Natural killer cell (primary cell): ENCODE measurements at regions not wholly inside any gene's neighbourhood (a gene's known extent, or its start where the extent isn't known, plus 50 kb on each side); places are given as distances from the start of the nearest gene placed in this dataset.

ENCODE experiments used
- ATAC-seq, 3 donors: fragments of 150-1000 bp in 2 of 3; fragments of 200-7000 bp in 1 of 3; cut with Tn5 transposase; 1 replicate in 1 of 3; 2 replicates in 2 of 3; pipeline ENCODE4 v1.10.0; 2021; ENCODE audit warnings: mild to moderate bottlenecking in 2 of 3, moderate library complexity in 2 of 3
- DNase-seq, 2 donors: peaks; one replicate each; pipeline versions ENCODE4 v3.0.0 to v3.0.0-alpha.2; 2013 to 2021; ENCODE audit warnings: mixed read lengths in 1 of 2
- H3K27ac ChIP-seq: one replicate; pipeline ENCODE4 v1.5.1; 2013; ENCODE audit warnings: mild to moderate bottlenecking, low read length
- H3K27me3 ChIP-seq: one replicate; pipeline ENCODE4 v1.6.1; 2013; ENCODE audit warnings: low read length; ENCODE audit not compliant: control insufficient read depth, insufficient read depth
- H3K36me3 ChIP-seq: one replicate; pipeline ENCODE4 v1.6.1; 2013; ENCODE audit warnings: low read length; ENCODE audit not compliant: control insufficient read depth, insufficient read depth
- H3K4me1 ChIP-seq: one replicate; pipeline ENCODE4 v1.6.1; 2013; ENCODE audit warnings: low read length; ENCODE audit not compliant: control insufficient read depth, insufficient read depth
- H3K4me3 ChIP-seq: one replicate; pipeline ENCODE4 v1.5.1; 2013; ENCODE audit warnings: low read length
- H3K9me3 ChIP-seq: one replicate; pipeline ENCODE4 v1.6.1; 2013; ENCODE audit warnings: low read length; ENCODE audit not compliant: control insufficient read depth, insufficient read depth
- H3K27ac Mint-ChIP-seq, 2 donors: one replicate each; pipeline ENCODE4 v1.8.0; 2022; ENCODE audit warnings: mild to moderate bottlenecking in 2 of 2, mixed read lengths in 2 of 2, moderate library complexity in 1 of 2
- H3K27me3 Mint-ChIP-seq, 2 donors: one replicate each; pipeline ENCODE4 v1.8.0; 2022; ENCODE audit warnings: low read depth in 2 of 2, mixed read lengths in 2 of 2
- H3K36me3 Mint-ChIP-seq: one replicate; pipeline ENCODE4 v1.8.0; 2022; ENCODE audit warnings: mixed read lengths
- H3K4me1 Mint-ChIP-seq, 2 donors: one replicate each; pipeline ENCODE4 v1.8.0; 2022; ENCODE audit warnings: mixed read lengths in 2 of 2
- H3K4me3 Mint-ChIP-seq: one replicate; pipeline ENCODE4 v1.8.0; 2022; ENCODE audit warnings: mild to moderate bottlenecking, moderate library complexity, mixed read lengths
- H3K9me3 Mint-ChIP-seq, 2 donors: one replicate each; pipeline ENCODE4 v1.8.0; 2022; ENCODE audit warnings: mixed read lengths in 2 of 2
- CTCF ChIP-seq: fragments of 200-600 bp; IDR thresholded peaks from one replicate; pipeline ENCODE4 v1.8.0; 2022; ENCODE audit warnings: antibody characterized with exemption
- WGBS: methylation state at CpG from one replicate; pipeline ENCODE4 v1.1.7; 2013; ENCODE audit warnings: missing lambda C conversion rate; ENCODE audit not compliant: insufficient coverage; 5-methylcytosine and 5-hydroxymethylcytosine counted together
- intact Hi-C: fragments of 100-400 bp; cut with micrococcal nuclease; formaldehyde crosslinking; loops from one replicate; pipeline ENCODE4 v1.14.2; 2022

GRCh38 chr4:67273666-67274065, 271.6 kb downstream of the CENPC start:
- Mint-ChIP-seq H3K4me3 (no peak overlapping the region), H3K36me3 (no peaks in the 10 kb centered on the region), H3K9me3 (peaks cover 6 to 12% of the 10 kb centered on the region in 2 donors), H3K27ac (no peak overlapping the region), H3K4me1 (no peaks in the 10 kb centered on the region), H3K27me3 (no peaks in the 10 kb centered on the region)
- Histone ChIP-seq H3K36me3 (no peaks in the 10 kb centered on the region), H3K27me3 (no peaks in the 10 kb centered on the region), H3K4me3 (no peak overlapping the region), H3K27ac (no peak overlapping the region), H3K4me1 (no peaks in the 10 kb centered on the region), H3K9me3 (no peaks in the 10 kb centered on the region)
- DNase-seq (no peak), ATAC-seq (no peak)
- intact Hi-C loops, result no loop called here
- no peak for TF ChIP-seq CTCF
- 90% methylated on average over 2 of the region's 2 CpGs for WGBS

- WGBS, result 57% methylated on average over 1 of the region's 1 CpG
- H3K27ac ChIP-seq, result no peak overlapping the region
- intact Hi-C loops, result no loop called here
- H3K4me1 ChIP-seq, result no peaks in the 10 kb centered on the region
- TF ChIP-seq CTCF, result no peak
- no peaks in the 10 kb centered on the region for H3K9me3 ChIP-seq
- no peaks in the 10 kb centered on the region for H3K36me3 ChIP-seq
- H3K36me3 Mint-ChIP-seq, result no peaks in the 10 kb centered on the region
- no peaks in the 10 kb centered on the region for H3K27me3 ChIP-seq
- H3K9me3 Mint-ChIP-seq, result peaks cover 2 to 4% of the 10 kb centered on the region in 2 donors
- no peaks in the 10 kb centered on the region for H3K4me1 Mint-ChIP-seq
- H3K4me3 Mint-ChIP-seq, result no peak overlapping the region
- ATAC-seq (no peak), DNase-seq (no peak)
- no peaks in the 10 kb centered on the region for H3K27me3 Mint-ChIP-seq
- no peak overlapping the region for H3K4me3 ChIP-seq
- no peak overlapping the region for H3K27ac Mint-ChIP-seq
Measured at GRCh38 chr4:67261971-67262370, 283.3 kb downstream of the CENPC start.

GRCh38 chr4:67256388-67257043, 288.8 kb downstream of the CENPC start:
- Histone ChIP-seq H3K27ac (no peak overlapping the region), H3K4me3 (no peak overlapping the region), H3K4me1 (no peaks in the 10 kb centered on the region), H3K27me3 (no peaks in the 10 kb centered on the region), H3K36me3 (no peaks in the 10 kb centered on the region), H3K9me3 (no peaks in the 10 kb centered on the region)
- peaks cover 4% of the 10 kb centered on the region in 2 donors for H3K9me3 Mint-ChIP-seq
- no peaks in the 10 kb centered on the region for H3K27me3 Mint-ChIP-seq
- DNase-seq, result no peak
- H3K36me3 Mint-ChIP-seq, result no peaks in the 10 kb centered on the region
- H3K4me1 Mint-ChIP-seq, result no peaks in the 10 kb centered on the region
- intact Hi-C loops, result no loop called here
- no peak for ATAC-seq
- no peak overlapping the region for H3K27ac Mint-ChIP-seq
- 72% methylated on average over 2 of the region's 3 CpGs for whole genome bisulfite sequencing
- no peak overlapping the region for H3K4me3 Mint-ChIP-seq
- TF ChIP-seq CTCF, result no peak
